Adrenal gland (tissue), 9 donors: ENCODE measurements at regions not wholly inside any gene's neighbourhood (a gene's known extent, or its start where the extent isn't known, plus 50 kb on each side); places are given as distances from the start of the nearest gene placed in this dataset.
A peak's percentile ranks its signal among the peaks of the same experiment; 100 is the strongest.

Experiments used
- DNase-seq, 7 donors: peaks; one replicate each; pipeline ENCODE4 v3.0.0-alpha.2; 2019 to 2020
- H3K27ac ChIP-seq, 5 donors: fragments of 200-600 bp; sonication (generic) in 4 of 5; 1 replicate in 3 of 5; 2 replicates in 2 of 5; pipeline versions ENCODE4 v1.5.1 to v1.8.0; 2016 to 2020; ENCODE audit warnings: mild to moderate bottlenecking in 1 of 5
- H3K27me3 ChIP-seq: fragments of 200-600 bp; 2 replicates; pipeline ENCODE4 v1.8.0; 2021
- H3K36me3 ChIP-seq, 2 donors: fragments of 200-600 bp; replicated peaks in 1 of 2; 1 replicate in 1 of 2; 2 replicates in 1 of 2; pipeline versions ENCODE4 v1.5.1 to v1.8.0; 2018 to 2022
- H3K4me1 ChIP-seq, 2 donors: fragments of 200-600 bp; replicated peaks in 1 of 2; 1 replicate in 1 of 2; 2 replicates in 1 of 2; pipeline versions ENCODE4 v1.5.1 to v1.8.0; 2018 to 2021
- H3K4me3 ChIP-seq, 4 donors: fragments of 200-600 bp; sonication (generic) in 3 of 4; one replicate each; pipeline ENCODE4 v1.5.1; 2016 to 2018
- H3K9me3 ChIP-seq, 3 donors: fragments of 200-600 bp; sonication (generic) in 1 of 3; replicated peaks in 1 of 3; 1 replicate in 2 of 3; 2 replicates in 1 of 3; pipeline versions ENCODE4 v1.5.1 to v1.8.0; 2016 to 2021
- CTCF ChIP-seq, 6 experiments: fragments of 450-650 bp in 4 of 6; fragments of 200-600 bp in 2 of 6; sonication (generic) in 1 of 6; IDR thresholded peaks; 1 replicate in 5 of 6; 2 replicates in 1 of 6; pipeline versions ENCODE4 v1.5.1 to v1.8.0; 2016 to 2021; ENCODE audit warnings: antibody characterized with exemption in 6 of 6, mild to moderate bottlenecking in 2 of 6, moderate library complexity in 1 of 6
- POLR2A ChIP-seq, 2 donors: fragments of 450-650 bp; IDR thresholded peaks; one replicate each; pipeline ENCODE4 v1.6.1; 2017; ENCODE audit warnings: antibody characterized with exemption in 2 of 2, mild to moderate bottlenecking in 2 of 2, moderate library complexity in 1 of 2
- WGBS, 4 donors: extraction: QIAGEN DNeasy Blood & Tissue Kit in 2 of 4; methylation state at CpG; one replicate each; pipeline versions ENCODE4 v1.1.5 to v1.1.7; 2013 to 2017; 5-methylcytosine and 5-hydroxymethylcytosine counted together
- intact Hi-C, 2 donors: fragments of 100-400 bp; cut with DNase I; formaldehyde crosslinking; loops; one replicate each; pipeline versions ENCODE4 v1.14.1 to v1.15.0; 2022 to 2023
- donor health status: healthy with polysubstance abuse.
- donor health status: Bipolar disorder and iron deficiency.
- donor health status: DM: yes; HTN: yes; CAD: no.
- donor health status: DM: no; HTN: no; CAD: no.
- donor health status: DM: no; HTN: no; CAD: no.

GRCh38 chr9:95383185-95383676 lies 65.7 kb upstream of the FANCC start:
- DNase-seq: no peak
- Histone ChIP-seq H3K9me3 (no peaks in the 10 kb centered on the region), H3K36me3 (no peaks in the 10 kb centered on the region), H3K4me3 (no peak overlapping the region), H3K27me3 (no peaks in the 10 kb centered on the region), H3K27ac (no peak overlapping the region), H3K4me1 (peaks cover 0 to 6% of the 10 kb centered on the region in 2 donors)
- WGBS, 4 donors: 30 to 46% (median 39%) methylated on average over 7 of the region's 7 CpGs
- intact Hi-C loops: no loop called here
- TF ChIP-seq POLR2A (IDR thresholded peaks at IDR 0.05): no peak
- TF ChIP-seq CTCF (IDR thresholded peaks at IDR 0.05): peak in 1 of 6 experiments; percentile 16

- no peaks in the 10 kb centered on the region for H3K9me3 ChIP-seq
- no peak for DNase-seq
- no peaks in the 10 kb centered on the region for H3K27me3 ChIP-seq
- no peak for TF ChIP-seq CTCF (IDR thresholded peaks at IDR 0.05)
- TF ChIP-seq POLR2A (IDR thresholded peaks at IDR 0.05): no peak
- no peak overlapping the region for H3K4me3 ChIP-seq
- no peaks in the 10 kb centered on the region for H3K36me3 ChIP-seq
- 80 to 87% (median 86%) methylated on average over 10 of the region's 10 CpGs for WGBS, 4 donors
- intact Hi-C loops: no loop called here
- H3K27ac ChIP-seq: no peak overlapping the region
- peaks cover 0 to 6% of the 10 kb centered on the region in 2 donors for H3K4me1 ChIP-seq
Measured at GRCh38 chr9:95382433-95382832, 64.9 kb upstream of the FANCC start.

- Histone ChIP-seq H3K9me3 (no peaks in the 10 kb centered on the region), H3K4me3 (no peak overlapping the region), H3K27me3 (no peaks in the 10 kb centered on the region), H3K27ac (no peak overlapping the region), H3K36me3 (no peaks in the 10 kb centered on the region), H3K4me1 (peaks cover 0 to 6% of the 10 kb centered on the region in 2 donors)
- intact Hi-C loops: no loop called here
- DNase-seq: no peak
- WGBS, 4 donors: 58 to 65% (median 62%) methylated on average over 7 of the region's 7 CpGs
- TF ChIP-seq CTCF (IDR thresholded peaks at IDR 0.05) (no peak), POLR2A (IDR thresholded peaks at IDR 0.05) (no peak)
Measured at GRCh38 chr9:95381221-95381620, 63.7 kb upstream of the FANCC start.

- DNase-seq: no peak
- Histone ChIP-seq H3K4me1 (peaks cover 0 to 6% of the 10 kb centered on the region in 2 donors), H3K4me3 (no peak overlapping the region), H3K27ac (no peak overlapping the region), H3K36me3 (no peaks in the 10 kb centered on the region), H3K9me3 (no peaks in the 10 kb centered on the region), H3K27me3 (no peaks in the 10 kb centered on the region)
- intact Hi-C loops: no loop called here
- TF ChIP-seq POLR2A (IDR thresholded peaks at IDR 0.05) (no peak), CTCF (IDR thresholded peaks at IDR 0.05) (no peak)
- whole genome bisulfite sequencing, 4 donors: 73 to 85% (median 84%) methylated on average over 5 of the region's 5 CpGs
Measured at GRCh38 chr9:95379630-95380029, 62.1 kb upstream of the FANCC start.
